Activated naive CD8-positive, alpha-beta T cell treated with anti-CD3 and anti-CD28 coated beads, Interleukin-2, amount 50 U/mL, for 24 hours (primary cell): ENCODE measurements at regions not wholly inside any gene's neighbourhood (a gene's known extent, or its start where the extent isn't known, plus 50 kb on each side); places are given as distances from the start of the nearest gene placed in this dataset.

ENCODE experiments used
- ATAC-seq: fragments of 150-1000 bp; cut with Tn5 transposase; one replicate; pipeline ENCODE4 v1.10.0; 2021
- DNase-seq: peaks from one replicate; pipeline ENCODE4 v3.0.0; 2021
- H3K27ac Mint-ChIP-seq: one replicate; pipeline ENCODE4 v1.8.0; 2021; ENCODE audit warnings: mild to moderate bottlenecking, mixed read lengths
- H3K27me3 Mint-ChIP-seq: one replicate; pipeline ENCODE4 v1.8.0; 2021; ENCODE audit warnings: mixed read lengths
- H3K36me3 Mint-ChIP-seq: one replicate; pipeline ENCODE4 v1.8.0; 2021; ENCODE audit warnings: low read depth, mixed read lengths
- H3K4me1 Mint-ChIP-seq: one replicate; pipeline ENCODE4 v1.8.0; 2021; ENCODE audit warnings: mixed read lengths
- H3K4me3 Mint-ChIP-seq: one replicate; pipeline ENCODE4 v1.8.0; 2021; ENCODE audit warnings: mild to moderate bottlenecking, moderate library complexity, mixed read lengths
- H3K9me3 Mint-ChIP-seq: one replicate; pipeline ENCODE4 v1.8.0; 2021; ENCODE audit warnings: mixed read lengths

GRCh38 chr5:164065266-164065665 is 559.8 kb downstream of the MAT2B start:
- Mint-ChIP-seq H3K27ac (no peak overlapping the region), H3K9me3 (no peaks in the 10 kb centered on the region), H3K4me1 (no peaks in the 10 kb centered on the region), H3K4me3 (no peak overlapping the region), H3K36me3 (no peaks in the 10 kb centered on the region), H3K27me3 (no peaks in the 10 kb centered on the region)
- DNase-seq (no peak), ATAC-seq (no peak)

- no peaks in the 10 kb centered on the region for H3K27me3 Mint-ChIP-seq
- no peaks in the 10 kb centered on the region for H3K4me1 Mint-ChIP-seq
- no peak for DNase-seq
- H3K4me3 Mint-ChIP-seq = no peak overlapping the region
- H3K27ac Mint-ChIP-seq = no peak overlapping the region
- ATAC-seq = no peak
- H3K36me3 Mint-ChIP-seq = no peaks in the 10 kb centered on the region
- peaks cover 7% of the 10 kb centered on the region for H3K9me3 Mint-ChIP-seq
Observed at GRCh38 chr5:164071671-164072070, 566.3 kb downstream of the MAT2B start.

GRCh38 chr5:164073081-164073480 is 567.7 kb downstream of the MAT2B start:
- no peaks in the 10 kb centered on the region for H3K4me1 Mint-ChIP-seq
- H3K27ac Mint-ChIP-seq = no peak overlapping the region
- H3K27me3 Mint-ChIP-seq = no peaks in the 10 kb centered on the region
- ATAC-seq = no peak
- DNase-seq = no peak
- peaks cover 7% of the 10 kb centered on the region for H3K9me3 Mint-ChIP-seq
- H3K36me3 Mint-ChIP-seq = no peaks in the 10 kb centered on the region
- no peak overlapping the region for H3K4me3 Mint-ChIP-seq

GRCh38 chr5:164076556-164076955 is 571.1 kb downstream of the MAT2B start:
- ATAC-seq (no peak), DNase-seq (no peak)
- H3K4me3 Mint-ChIP-seq = no peak overlapping the region
- no peak overlapping the region for H3K27ac Mint-ChIP-seq
- H3K36me3 Mint-ChIP-seq = no peaks in the 10 kb centered on the region
- no peaks in the 10 kb centered on the region for H3K27me3 Mint-ChIP-seq
- H3K9me3 Mint-ChIP-seq = peaks cover 7% of the 10 kb centered on the region
- no peaks in the 10 kb centered on the region for H3K4me1 Mint-ChIP-seq

GRCh38 chr5:164090358-164090757 is 584.9 kb downstream of the MAT2B start:
- no peak for DNase-seq
- H3K27me3 Mint-ChIP-seq = no peaks in the 10 kb centered on the region
- H3K4me1 Mint-ChIP-seq = no peaks in the 10 kb centered on the region
- no peaks in the 10 kb centered on the region for H3K36me3 Mint-ChIP-seq
- H3K27ac Mint-ChIP-seq = no peak overlapping the region
- H3K4me3 Mint-ChIP-seq = no peak overlapping the region
- peaks cover 7% of the 10 kb centered on the region for H3K9me3 Mint-ChIP-seq
- ATAC-seq = no peak

- peaks cover 7% of the 10 kb centered on the region for H3K9me3 Mint-ChIP-seq
- no peak overlapping the region for H3K27ac Mint-ChIP-seq
- no peaks in the 10 kb centered on the region for H3K36me3 Mint-ChIP-seq
- ATAC-seq (no peak), DNase-seq (no peak)
- H3K4me3 Mint-ChIP-seq = no peak overlapping the region
- no peaks in the 10 kb centered on the region for H3K27me3 Mint-ChIP-seq
- no peaks in the 10 kb centered on the region for H3K4me1 Mint-ChIP-seq
Observed at GRCh38 chr5:164091836-164092235, 586.4 kb downstream of the MAT2B start.

GRCh38 chr5:164094291-164094690 is 588.9 kb downstream of the MAT2B start:
- Mint-ChIP-seq H3K27ac (no peak overlapping the region), H3K4me3 (no peak overlapping the region), H3K36me3 (no peaks in the 10 kb centered on the region), H3K27me3 (no peaks in the 10 kb centered on the region), H3K4me1 (no peaks in the 10 kb centered on the region), H3K9me3 (no peaks in the 10 kb centered on the region)
- ATAC-seq = no peak
- DNase-seq = no peak

- no peak overlapping the region for H3K27ac Mint-ChIP-seq
- H3K4me1 Mint-ChIP-seq = no peaks in the 10 kb centered on the region
- no peak overlapping the region for H3K4me3 Mint-ChIP-seq
- ATAC-seq (no peak), DNase-seq (no peak)
- H3K9me3 Mint-ChIP-seq = no peaks in the 10 kb centered on the region
- H3K36me3 Mint-ChIP-seq = no peaks in the 10 kb centered on the region
- H3K27me3 Mint-ChIP-seq = no peaks in the 10 kb centered on the region
Observed at GRCh38 chr5:164097749-164098148, 592.3 kb downstream of the MAT2B start.

GRCh38 chr5:164098531-164098930 is 593.1 kb downstream of the MAT2B start:
- no peak for DNase-seq
- no peak for ATAC-seq
- no peaks in the 10 kb centered on the region for H3K36me3 Mint-ChIP-seq
- H3K27ac Mint-ChIP-seq = no peak overlapping the region
- H3K4me1 Mint-ChIP-seq = no peaks in the 10 kb centered on the region
- H3K9me3 Mint-ChIP-seq = peaks cover 6% of the 10 kb centered on the region
- no peak overlapping the region for H3K4me3 Mint-ChIP-seq
- H3K27me3 Mint-ChIP-seq = no peaks in the 10 kb centered on the region

GRCh38 chr5:164098979-164099378 is 593.6 kb downstream of the MAT2B start:
- ATAC-seq (no peak), DNase-seq (no peak)
- H3K4me3 Mint-ChIP-seq = no peak overlapping the region
- no peaks in the 10 kb centered on the region for H3K4me1 Mint-ChIP-seq
- no peak overlapping the region for H3K27ac Mint-ChIP-seq
- H3K27me3 Mint-ChIP-seq = no peaks in the 10 kb centered on the region
- peaks cover 7% of the 10 kb centered on the region for H3K9me3 Mint-ChIP-seq
- no peaks in the 10 kb centered on the region for H3K36me3 Mint-ChIP-seq

GRCh38 chr5:164115420-164115819 is 610.0 kb downstream of the MAT2B start:
- Mint-ChIP-seq H3K9me3 (no peaks in the 10 kb centered on the region), H3K36me3 (no peaks in the 10 kb centered on the region), H3K27ac (no peak overlapping the region), H3K4me1 (no peaks in the 10 kb centered on the region), H3K27me3 (no peaks in the 10 kb centered on the region), H3K4me3 (no peak overlapping the region)
- DNase-seq = no peak
- ATAC-seq = no peak

GRCh38 chr5:164119806-164120447 is 614.5 kb downstream of the MAT2B start:
- H3K4me3 Mint-ChIP-seq = no peak overlapping the region
- no peaks in the 10 kb centered on the region for H3K36me3 Mint-ChIP-seq
- no peak for ATAC-seq
- DNase-seq = no peak
- no peak overlapping the region for H3K27ac Mint-ChIP-seq
- no peaks in the 10 kb centered on the region for H3K27me3 Mint-ChIP-seq
- H3K9me3 Mint-ChIP-seq = no peaks in the 10 kb centered on the region
- H3K4me1 Mint-ChIP-seq = no peaks in the 10 kb centered on the region

GRCh38 chr5:164127527-164127926 is 622.1 kb downstream of the MAT2B start:
- Mint-ChIP-seq H3K27ac (no peak overlapping the region), H3K36me3 (no peaks in the 10 kb centered on the region), H3K4me1 (no peaks in the 10 kb centered on the region), H3K27me3 (no peaks in the 10 kb centered on the region), H3K9me3 (peaks cover 28% of the 10 kb centered on the region), H3K4me3 (no peak overlapping the region)
- ATAC-seq (no peak), DNase-seq (no peak)

GRCh38 chr5:164132358-164132757 is 626.9 kb downstream of the MAT2B start:
- no peak overlapping the region for H3K27ac Mint-ChIP-seq
- no peaks in the 10 kb centered on the region for H3K27me3 Mint-ChIP-seq
- H3K9me3 Mint-ChIP-seq = peaks cover 31% of the 10 kb centered on the region
- DNase-seq (no peak), ATAC-seq (no peak)
- no peak overlapping the region for H3K4me3 Mint-ChIP-seq
- no peaks in the 10 kb centered on the region for H3K4me1 Mint-ChIP-seq
- no peaks in the 10 kb centered on the region for H3K36me3 Mint-ChIP-seq

- H3K27ac Mint-ChIP-seq = no peak overlapping the region
- DNase-seq (no peak), ATAC-seq (no peak)
- no peaks in the 10 kb centered on the region for H3K4me1 Mint-ChIP-seq
- no peak overlapping the region for H3K4me3 Mint-ChIP-seq
- no peaks in the 10 kb centered on the region for H3K36me3 Mint-ChIP-seq
- no peaks in the 10 kb centered on the region for H3K27me3 Mint-ChIP-seq
- peaks cover 5% of the 10 kb centered on the region for H3K9me3 Mint-ChIP-seq
Observed at GRCh38 chr5:164137095-164137494, 631.7 kb downstream of the MAT2B start.

- Mint-ChIP-seq H3K27ac (no peak overlapping the region), H3K9me3 (peaks cover 6% of the 10 kb centered on the region), H3K36me3 (no peaks in the 10 kb centered on the region), H3K4me3 (no peak overlapping the region), H3K27me3 (no peaks in the 10 kb centered on the region), H3K4me1 (no peaks in the 10 kb centered on the region)
- DNase-seq (no peak), ATAC-seq (no peak)
Observed at GRCh38 chr5:164139423-164139822, 634.0 kb downstream of the MAT2B start.
